GM21381 (cell line): ENCODE measurements at regions not wholly inside any gene's neighbourhood (a gene's known extent, or its start where the extent isn't known, plus 50 kb on each side); places are given as distances from the start of the nearest gene placed in this dataset.

ENCODE experiments used
- ATAC-seq: cut with Tn5 transposase; IDR thresholded peaks from one replicate; pipeline ENCODE4 v1.9.1; 2021; ENCODE audit warnings: mild to moderate bottlenecking, moderate library complexity; ENCODE audit not compliant: unreplicated experiment

GRCh38 chr3:159775372-159775961 is 213.2 kb upstream of the IL12A start:
- ATAC-seq = no peak

DNA sequence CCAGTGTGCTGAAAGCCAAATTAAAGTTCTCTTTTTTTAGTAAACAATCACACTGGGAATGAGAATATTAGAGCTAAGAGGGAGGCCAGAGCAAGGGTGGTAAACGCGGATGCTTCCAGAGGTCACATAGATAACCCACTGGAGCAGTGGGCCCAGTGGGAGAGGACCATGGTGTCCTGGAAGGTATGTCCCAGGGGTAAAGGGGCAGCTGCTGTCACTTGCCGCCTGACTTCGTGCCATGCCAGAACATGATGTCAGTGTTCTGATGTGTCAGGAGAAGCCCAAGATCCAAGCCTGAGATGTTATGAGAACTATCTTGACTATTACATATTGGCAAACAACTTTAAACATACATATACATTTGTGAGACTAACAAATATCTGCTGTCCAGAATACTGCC is 211.9 kb upstream of the IL12A start:
- ATAC-seq = no peak

DNA sequence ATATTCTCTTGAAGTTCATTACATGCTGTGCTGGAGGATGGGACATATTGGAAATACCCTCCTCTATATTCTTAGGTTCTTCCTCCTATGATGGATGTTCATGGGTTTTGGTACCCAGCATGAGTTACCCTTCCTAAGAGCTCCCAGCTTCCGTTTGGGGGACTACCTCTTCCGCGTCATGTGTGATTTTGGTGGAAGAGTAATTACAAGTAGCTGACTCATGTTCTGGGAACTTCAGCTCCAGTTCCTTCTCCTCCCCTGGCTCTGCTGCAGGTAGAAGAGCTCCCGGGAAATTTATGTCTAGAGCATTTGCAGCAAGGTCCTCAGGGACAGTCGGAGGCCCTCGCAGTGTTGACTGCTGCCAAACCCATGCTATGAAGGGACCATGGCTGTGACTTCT is 208.8 kb upstream of the IL12A start:
- no peak for ATAC-seq

GRCh38 chr3:159781867-159782266 is 206.8 kb upstream of the IL12A start:
- ATAC-seq = no peak

GRCh38 chr3:159782724-159783421 is 205.8 kb upstream of the IL12A start:
- no peak for ATAC-seq

- peak; percentile 85 for ATAC-seq
Observed at GRCh38 chr3:159783780-159784742, 204.6 kb upstream of the IL12A start.

DNA sequence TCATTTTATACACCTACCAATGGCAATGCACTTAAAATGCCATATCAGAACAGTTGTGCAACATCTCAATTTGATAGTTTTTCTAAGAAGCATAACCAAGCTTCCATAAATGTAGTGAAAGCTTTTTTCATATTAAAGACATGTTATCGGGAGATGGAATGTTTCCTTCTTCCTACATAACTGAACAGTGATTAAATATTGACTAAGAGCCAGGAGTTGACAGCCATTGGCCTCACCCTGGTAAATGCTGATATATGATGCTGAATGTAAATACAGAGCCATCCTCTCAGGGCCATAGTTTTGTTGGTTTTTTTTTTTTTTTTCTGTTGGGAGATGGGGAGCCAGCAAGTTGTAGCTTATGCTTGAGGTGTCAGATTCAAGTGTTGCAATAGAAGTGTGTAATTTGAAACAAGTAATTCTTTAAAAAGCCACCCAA is 203.3 kb upstream of the IL12A start:
- no peak for ATAC-seq

DNA sequence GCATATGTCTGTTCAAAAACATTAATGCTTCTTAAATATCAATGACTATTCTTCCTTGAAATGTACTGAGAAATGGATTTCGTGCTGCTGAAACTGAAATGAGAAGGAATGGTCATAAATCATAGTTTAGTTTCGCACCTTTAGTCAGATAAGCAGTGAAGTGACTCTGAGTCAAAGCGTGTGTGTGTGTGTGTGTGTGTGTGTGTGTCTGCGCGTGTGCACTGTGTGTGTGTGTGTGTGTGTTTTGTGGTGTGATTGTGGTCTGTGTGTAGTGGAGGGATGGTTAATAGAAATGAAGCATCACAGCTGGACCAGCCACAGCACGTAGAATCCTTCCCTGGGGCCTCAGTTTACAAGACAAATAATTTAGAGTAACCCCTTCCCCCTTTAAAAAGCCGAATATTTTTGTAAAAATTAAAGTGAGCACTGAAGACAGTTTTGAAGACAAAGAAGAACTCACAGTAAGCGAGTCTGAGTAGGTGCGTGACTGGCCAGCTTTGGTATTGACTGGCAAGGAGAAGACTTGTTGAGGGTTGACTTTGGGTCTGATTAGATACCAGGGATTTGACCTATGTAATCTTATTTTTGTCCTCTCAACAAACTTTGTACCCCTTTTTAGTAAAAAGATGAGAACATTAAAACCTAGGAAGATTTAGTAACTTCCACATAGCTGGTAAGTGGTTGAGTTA is 202.0 kb upstream of the IL12A start:
- ATAC-seq = no peak

GRCh38 chr3:159787178-159787574 is 201.5 kb upstream of the IL12A start:
- no peak for ATAC-seq

GRCh38 chr3:159787794-159788205 is 200.8 kb upstream of the IL12A start:
- no peak for ATAC-seq

- no peak for ATAC-seq
Observed at GRCh38 chr3:159788291-159788690, 200.3 kb upstream of the IL12A start.

DNA sequence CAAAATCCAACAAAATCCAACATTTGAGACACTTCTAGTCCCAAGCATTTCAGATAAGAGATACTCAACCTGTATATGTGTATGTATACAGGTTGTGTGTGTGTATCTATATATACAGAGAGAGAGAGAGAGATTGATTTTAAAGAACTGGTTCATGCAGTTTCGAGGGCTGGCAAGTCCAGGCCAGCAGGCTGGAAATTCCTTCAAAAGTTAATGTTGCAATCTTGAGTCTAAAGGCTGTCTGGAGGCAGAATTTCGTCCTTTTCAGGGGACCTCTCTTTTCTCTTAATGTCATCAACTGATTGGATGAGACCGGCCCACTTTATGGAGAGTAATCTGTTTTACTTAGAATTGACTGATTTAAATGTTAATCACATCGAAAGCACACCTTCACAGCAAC is 199.6 kb upstream of the IL12A start:
- ATAC-seq = no peak

- no peak for ATAC-seq
Observed at GRCh38 chr3:159789742-159790635, 198.6 kb upstream of the IL12A start.

DNA sequence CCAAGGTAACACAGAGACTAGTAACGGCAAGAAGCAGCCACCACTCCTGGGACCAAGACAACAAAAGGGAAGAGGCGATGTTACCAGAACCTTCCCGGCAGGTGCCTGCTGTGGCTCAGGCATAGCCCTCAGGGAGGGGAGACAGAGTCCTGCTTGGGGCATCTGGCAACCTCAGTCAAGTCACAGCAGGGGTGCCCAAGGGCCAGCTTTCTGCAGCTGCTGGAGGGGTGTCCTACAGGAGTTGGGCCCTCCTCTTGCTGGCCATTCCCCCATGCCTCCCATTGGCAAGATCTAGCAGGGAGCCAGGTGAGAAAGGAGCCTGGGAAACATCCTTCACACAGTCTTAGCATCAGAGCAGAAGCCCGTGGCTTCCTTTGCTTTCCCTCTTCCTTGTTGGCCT is 197.3 kb upstream of the IL12A start:
- ATAC-seq = no peak

- no peak for ATAC-seq
Observed at GRCh38 chr3:159792070-159792469, 196.6 kb upstream of the IL12A start.

GRCh38 chr3:159795042-159795441 is 193.6 kb upstream of the IL12A start:
- no peak for ATAC-seq

- no peak for ATAC-seq
Observed at GRCh38 chr3:159795681-159796175, 192.9 kb upstream of the IL12A start.

DNA sequence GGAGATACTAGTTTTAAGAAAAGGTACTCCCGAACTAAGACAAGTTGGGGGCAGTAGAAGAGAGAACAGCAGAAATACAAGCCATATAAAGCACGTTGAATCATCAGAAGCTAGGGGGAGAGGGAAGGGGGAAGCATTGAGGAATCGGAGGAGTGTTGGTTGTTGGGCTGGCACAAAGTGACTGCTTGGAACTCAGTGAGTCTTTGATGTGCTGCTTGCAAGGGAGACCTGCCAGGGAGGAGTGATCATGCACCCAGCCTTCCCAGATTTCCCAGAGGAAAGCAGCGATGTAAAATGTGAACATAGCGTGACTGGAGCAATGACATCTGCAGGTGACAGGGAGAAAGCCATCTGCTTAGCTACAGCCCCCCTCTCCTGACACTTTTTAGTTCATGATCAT is 192.4 kb upstream of the IL12A start:
- no peak for ATAC-seq

GRCh38 chr3:159796744-159797143 is 191.9 kb upstream of the IL12A start:
- no peak for ATAC-seq

- no peak for ATAC-seq
Observed at GRCh38 chr3:159797771-159798170, 190.9 kb upstream of the IL12A start.
